Central memory CD8-positive, alpha-beta T cell (primary cell): ENCODE measurements at regions not wholly inside any gene's neighbourhood (a gene's known extent, or its start where the extent isn't known, plus 50 kb on each side); places are given as distances from the start of the nearest gene placed in this dataset.

ENCODE experiments used
- ATAC-seq: fragments of 150-1000 bp; cut with Tn5 transposase; replicated peaks from 2 replicates; pipeline ENCODE4 v1.10.0; 2022; ENCODE audit warnings: mild to moderate bottlenecking, moderate FRiP score, moderate number of reproducible peaks; ENCODE audit not compliant: poor library complexity, severe bottlenecking; ENCODE audit errors: extremely low read depth
- DNase-seq, 2 donors: peaks; one replicate each; pipeline ENCODE4 v3.0.0; 2021; ENCODE audit warnings: low spot score in 2 of 2
- H3K27ac Mint-ChIP-seq: one replicate; pipeline ENCODE4 v1.8.0; 2022; ENCODE audit warnings: low read depth, mild to moderate bottlenecking, moderate library complexity, mixed read lengths
- H3K27me3 Mint-ChIP-seq: one replicate; pipeline ENCODE4 v1.8.0; 2022; ENCODE audit warnings: mixed read lengths
- H3K36me3 Mint-ChIP-seq: one replicate; pipeline ENCODE4 v1.8.0; 2022; ENCODE audit warnings: mild to moderate bottlenecking, moderate library complexity, mixed read lengths; ENCODE audit not compliant: insufficient read depth
- H3K4me1 Mint-ChIP-seq: one replicate; pipeline ENCODE4 v1.8.0; 2022; ENCODE audit warnings: mixed read lengths
- H3K4me3 Mint-ChIP-seq: one replicate; pipeline ENCODE4 v1.8.0; 2022; ENCODE audit warnings: mild to moderate bottlenecking, moderate library complexity, mixed read lengths
- H3K9me3 Mint-ChIP-seq: one replicate; pipeline ENCODE4 v1.8.0; 2022; ENCODE audit warnings: mixed read lengths

- peaks cover 7% of the 10 kb centered on the region for H3K9me3 Mint-ChIP-seq
- no peak for ATAC-seq
- no peaks in the 10 kb centered on the region for H3K4me1 Mint-ChIP-seq
- no peak for DNase-seq
- H3K27me3 Mint-ChIP-seq: no peaks in the 10 kb centered on the region
- no peaks in the 10 kb centered on the region for H3K36me3 Mint-ChIP-seq
- H3K4me3 Mint-ChIP-seq: no peak overlapping the region
- no peak overlapping the region for H3K27ac Mint-ChIP-seq
Measured at GRCh38 chr11:112310848-112311247, 50.2 kb upstream of the PLET1 start.

GRCh38 chr11:112315057-112315720 is 54.5 kb upstream of the PLET1 start:
- ATAC-seq: no peak
- no peak for DNase-seq
- no peaks in the 10 kb centered on the region for H3K4me1 Mint-ChIP-seq

GRCh38 chr11:112315861-112316739 is 55.4 kb upstream of the PLET1 start:
- no peaks in the 10 kb centered on the region for H3K9me3 Mint-ChIP-seq
- no peaks in the 10 kb centered on the region for H3K27me3 Mint-ChIP-seq
- H3K27ac Mint-ChIP-seq: no peak overlapping the region
- DNase-seq (no peak), ATAC-seq (no peak)
- no peak overlapping the region for H3K4me3 Mint-ChIP-seq
- no peaks in the 10 kb centered on the region for H3K36me3 Mint-ChIP-seq
- peaks cover under 1% of the 10 kb centered on the region for H3K4me1 Mint-ChIP-seq

More at GRCh38 chr11:112315057-112315720, 54.5 kb upstream of the PLET1 start:
- Mint-ChIP-seq H3K4me3 (no peak overlapping the region), H3K36me3 (no peaks in the 10 kb centered on the region), H3K9me3 (no peaks in the 10 kb centered on the region), H3K27ac (no peak overlapping the region), H3K27me3 (no peaks in the 10 kb centered on the region)

GRCh38 chr11:112316971-112317370 is 56.3 kb upstream of the PLET1 start:
- ATAC-seq (no peak), DNase-seq (no peak)
- Mint-ChIP-seq H3K27ac (no peak overlapping the region), H3K36me3 (no peaks in the 10 kb centered on the region), H3K4me1 (peaks cover 5% of the 10 kb centered on the region), H3K9me3 (no peaks in the 10 kb centered on the region), H3K27me3 (no peaks in the 10 kb centered on the region), H3K4me3 (no peak overlapping the region)

DNA sequence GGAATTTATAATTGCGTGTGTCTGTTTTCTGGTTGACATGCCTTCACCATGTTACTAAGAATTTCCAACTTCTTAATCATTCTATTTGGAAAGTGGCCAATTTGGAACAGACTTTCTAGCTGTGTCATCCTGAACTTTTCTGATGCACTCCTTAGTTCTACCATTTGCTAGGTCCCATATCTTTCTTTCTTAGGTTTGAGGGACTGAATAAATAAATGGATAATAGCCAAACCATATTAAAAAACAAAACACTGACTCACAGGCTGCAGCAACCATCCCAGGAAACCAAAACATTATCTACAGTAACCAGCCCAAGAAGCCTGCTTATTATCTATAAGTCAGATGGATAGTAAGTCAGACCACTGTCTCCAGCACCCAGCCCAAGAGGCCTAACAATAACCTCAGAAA is 57.5 kb upstream of the PLET1 start:
- Mint-ChIP-seq H3K36me3 (no peaks in the 10 kb centered on the region), H3K4me3 (no peak overlapping the region), H3K9me3 (no peaks in the 10 kb centered on the region), H3K4me1 (peaks cover 5% of the 10 kb centered on the region), H3K27ac (no peak overlapping the region), H3K27me3 (no peaks in the 10 kb centered on the region)
- ATAC-seq: no peak
- no peak for DNase-seq

GRCh38 chr11:112318661-112319060 is 58.0 kb upstream of the PLET1 start:
- no peak for ATAC-seq
- H3K27ac Mint-ChIP-seq: no peak overlapping the region
- H3K36me3 Mint-ChIP-seq: no peaks in the 10 kb centered on the region
- no peak overlapping the region for H3K4me3 Mint-ChIP-seq
- peaks cover 5% of the 10 kb centered on the region for H3K4me1 Mint-ChIP-seq
- no peak for DNase-seq
- H3K9me3 Mint-ChIP-seq: no peaks in the 10 kb centered on the region
- no peaks in the 10 kb centered on the region for H3K27me3 Mint-ChIP-seq

- no peak for ATAC-seq
- Mint-ChIP-seq H3K9me3 (no peaks in the 10 kb centered on the region), H3K4me1 (peaks cover 5% of the 10 kb centered on the region), H3K27ac (no peak overlapping the region), H3K27me3 (no peaks in the 10 kb centered on the region), H3K4me3 (no peak overlapping the region), H3K36me3 (no peaks in the 10 kb centered on the region)
- DNase-seq: no peak
Measured at GRCh38 chr11:112320668-112321067, 60.0 kb upstream of the PLET1 start.

GRCh38 chr11:112321501-112322172 is 61.0 kb upstream of the PLET1 start:
- H3K4me3 Mint-ChIP-seq: no peak overlapping the region
- no peak for DNase-seq
- H3K9me3 Mint-ChIP-seq: no peaks in the 10 kb centered on the region
- H3K27ac Mint-ChIP-seq: no peak overlapping the region
- peaks cover 5% of the 10 kb centered on the region for H3K4me1 Mint-ChIP-seq
- ATAC-seq: no peak
- H3K27me3 Mint-ChIP-seq: no peaks in the 10 kb centered on the region
- no peaks in the 10 kb centered on the region for H3K36me3 Mint-ChIP-seq

- Mint-ChIP-seq H3K9me3 (no peaks in the 10 kb centered on the region), H3K27ac (no peak overlapping the region), H3K4me3 (no peak overlapping the region), H3K36me3 (no peaks in the 10 kb centered on the region), H3K27me3 (peaks cover 1% of the 10 kb centered on the region), H3K4me1 (peaks cover 5% of the 10 kb centered on the region)
- ATAC-seq (no peak), DNase-seq (no peak)
Measured at GRCh38 chr11:112322173-112322790, 61.6 kb upstream of the PLET1 start.

DNA sequence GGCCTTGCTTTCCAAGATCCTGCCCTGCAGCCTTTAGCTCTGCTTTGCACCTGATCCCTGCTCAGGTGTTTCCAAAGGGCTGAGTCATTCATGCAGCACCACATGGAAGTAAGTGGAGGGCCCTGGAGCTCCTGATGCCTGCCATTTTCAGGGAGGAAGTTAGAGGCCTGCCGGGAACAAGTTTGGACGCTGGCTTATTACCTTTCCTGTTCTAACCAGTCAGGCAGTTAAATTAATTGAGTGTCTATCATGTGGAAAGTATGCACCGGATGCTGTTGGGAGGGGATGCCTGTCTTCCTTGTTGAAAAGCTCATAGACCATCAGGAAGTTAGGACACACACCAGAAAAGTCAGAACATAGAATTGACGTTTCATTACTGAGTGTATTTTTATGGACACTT is 73.7 kb upstream of the PLET1 start:
- Mint-ChIP-seq H3K9me3 (no peaks in the 10 kb centered on the region), H3K36me3 (no peaks in the 10 kb centered on the region), H3K4me1 (no peaks in the 10 kb centered on the region), H3K27me3 (peaks cover 17% of the 10 kb centered on the region), H3K27ac (no peak overlapping the region), H3K4me3 (no peak overlapping the region)
- DNase-seq (no peak), ATAC-seq (no peak)

DNA sequence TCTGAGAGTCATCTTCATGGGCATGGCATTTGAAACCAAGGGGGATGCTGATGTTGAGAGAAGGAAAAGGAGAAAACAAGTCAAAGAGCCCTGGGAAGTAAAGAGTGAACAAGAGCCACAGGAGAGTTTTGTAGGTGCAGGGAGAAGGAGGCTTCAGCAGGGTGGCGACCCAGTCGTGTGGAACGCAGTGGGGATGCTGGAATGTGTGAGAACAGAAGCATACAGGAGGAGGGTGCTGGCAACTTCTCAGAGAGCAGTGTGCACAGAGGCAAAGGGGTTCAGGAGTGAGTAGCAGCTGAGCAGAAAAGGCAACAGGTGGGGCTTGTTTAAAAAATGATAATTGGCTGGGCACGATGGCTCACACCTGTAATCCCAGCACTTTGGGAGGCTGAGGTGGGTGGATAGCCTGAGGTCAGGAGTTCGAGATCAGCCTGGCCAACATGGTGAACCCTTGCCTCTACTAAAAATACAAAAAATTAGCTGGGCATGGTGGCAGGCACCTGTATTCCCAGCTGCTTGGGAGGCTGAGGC is 75.8 kb upstream of the PLET1 start:
- no peaks in the 10 kb centered on the region for H3K36me3 Mint-ChIP-seq
- H3K4me1 Mint-ChIP-seq: no peaks in the 10 kb centered on the region
- no peaks in the 10 kb centered on the region for H3K9me3 Mint-ChIP-seq
- DNase-seq: no peak
- H3K27ac Mint-ChIP-seq: no peak overlapping the region
- H3K4me3 Mint-ChIP-seq: no peak overlapping the region
- no peaks in the 10 kb centered on the region for H3K27me3 Mint-ChIP-seq
- ATAC-seq: no peak

GRCh38 chr11:112339566-112339965 is 78.9 kb upstream of the PLET1 start:
- Mint-ChIP-seq H3K36me3 (no peaks in the 10 kb centered on the region), H3K27me3 (no peaks in the 10 kb centered on the region), H3K4me1 (no peaks in the 10 kb centered on the region), H3K27ac (no peak overlapping the region), H3K9me3 (no peaks in the 10 kb centered on the region), H3K4me3 (no peak overlapping the region)
- ATAC-seq (no peak), DNase-seq (no peak)
